Liver (tissue), 8 donors: ENCODE measurements at regions not wholly inside any gene's neighbourhood (a gene's known extent, or its start where the extent isn't known, plus 50 kb on each side); places are given as distances from the start of the nearest gene placed in this dataset.

Experiments used
- DNase-seq: peaks from one replicate; pipeline ENCODE4 v3.0.0-alpha.2; 2017; ENCODE audit warnings: low spot score
- H3K27ac ChIP-seq, 2 donors: one replicate each; pipeline ENCODE4 v1.7.0; 2013; ENCODE audit warnings: inconsistent platforms in 2 of 2, low read length in 2 of 2, control low read depth in 1 of 2, low read depth in 1 of 2, mild to moderate bottlenecking in 1 of 2
- H3K27me3 ChIP-seq, 4 donors: one replicate each; pipeline versions ENCODE4 v1.6.1 to v1.7.0; 2013; ENCODE audit warnings: low read length in 3 of 4, inconsistent platforms in 1 of 4, mild to moderate bottlenecking in 1 of 4, moderate library complexity in 1 of 4; ENCODE audit not compliant: control insufficient read depth in 4 of 4, insufficient read depth in 4 of 4
- H3K36me3 ChIP-seq, 4 donors: one replicate each; pipeline versions ENCODE4 v1.6.1 to v1.7.0; 2013; ENCODE audit warnings: low read length in 3 of 4, mild to moderate bottlenecking in 3 of 4, low read depth in 1 of 4, moderate library complexity in 1 of 4; ENCODE audit not compliant: control insufficient read depth in 4 of 4, insufficient read depth in 3 of 4
- H3K4me1 ChIP-seq, 4 donors: one replicate each; pipeline versions ENCODE4 v1.6.1 to v1.7.0; 2013; ENCODE audit warnings: low read length in 3 of 4, mild to moderate bottlenecking in 3 of 4, moderate library complexity in 1 of 4; ENCODE audit not compliant: control insufficient read depth in 4 of 4, insufficient read depth in 4 of 4
- H3K4me3 ChIP-seq, 3 donors: one replicate each; pipeline versions ENCODE4 v1.6.1 to v1.7.0; 2013; ENCODE audit warnings: low read length in 3 of 3, control low read depth in 1 of 3, low read depth in 1 of 3, mild to moderate bottlenecking in 1 of 3
- H3K9ac ChIP-seq, 2 donors: one replicate each; pipeline ENCODE4 v1.7.0; 2013; ENCODE audit warnings: low read length in 2 of 2, mild to moderate bottlenecking in 2 of 2, moderate library complexity in 2 of 2, control low read depth in 1 of 2, low read depth in 1 of 2
- H3K9me3 ChIP-seq, 4 donors: one replicate each; pipeline versions ENCODE4 v1.6.1 to v1.7.0; 2013; ENCODE audit warnings: low read length in 3 of 4; ENCODE audit not compliant: control insufficient read depth in 4 of 4
- ATF3 ChIP-seq: IDR thresholded peaks from 2 replicates; pipeline ENCODE4 v1.6.1; 2016; ENCODE audit warnings: antibody characterized with exemption
- CTCF ChIP-seq: fragments of 150-350 bp; IDR thresholded peaks from 2 replicates; pipeline ENCODE4 v1.5.1; 2017; ENCODE audit warnings: improper control_type of control experiment, low read depth, low read length; ENCODE audit not compliant: missing input control
- EGR1 ChIP-seq, 2 donors: IDR thresholded peaks; 2 replicates each; pipeline ENCODE4 v1.6.1; 2016 to 2018; ENCODE audit warnings: antibody characterized with exemption in 2 of 2, low read depth in 2 of 2
- FOXA1 ChIP-seq: IDR thresholded peaks from 2 replicates; pipeline ENCODE4 v1.6.1; 2016; ENCODE audit warnings: antibody characterized with exemption
- FOXA2 ChIP-seq: IDR thresholded peaks from 2 replicates; pipeline ENCODE4 v1.6.1; 2016; ENCODE audit warnings: antibody characterized with exemption
- GABPA ChIP-seq, 2 donors: IDR thresholded peaks in 1 of 2; conservative IDR thresholded peaks in 1 of 2; 2 replicates each; pipeline ENCODE4 v1.6.1; 2016; ENCODE audit warnings: antibody characterized with exemption in 2 of 2, mild to moderate bottlenecking in 1 of 2, moderate library complexity in 1 of 2
- HNF4A ChIP-seq, 2 donors: conservative IDR thresholded peaks; 2 replicates each; pipeline ENCODE4 v1.6.1; 2016; ENCODE audit warnings: antibody characterized with exemption in 2 of 2, mild to moderate bottlenecking in 2 of 2
- HNF4G ChIP-seq: IDR thresholded peaks from 2 replicates; pipeline ENCODE4 v1.6.1; 2016; ENCODE audit warnings: antibody characterized with exemption
- JUND ChIP-seq, 2 donors: IDR thresholded peaks; 2 replicates each; pipeline ENCODE4 v1.6.1; 2016; ENCODE audit warnings: antibody characterized with exemption in 2 of 2
- NR2F2 ChIP-seq: IDR thresholded peaks from 2 replicates; pipeline ENCODE4 v1.6.1; 2016; ENCODE audit warnings: antibody characterized with exemption
- RAD21 ChIP-seq, 2 donors: IDR thresholded peaks; 2 replicates each; pipeline ENCODE4 v1.6.1; 2016; ENCODE audit warnings: antibody characterized with exemption in 2 of 2, mild to moderate bottlenecking in 2 of 2
- RXRA ChIP-seq, 2 donors: IDR thresholded peaks; 2 replicates each; pipeline ENCODE4 v1.6.1; 2017 to 2018; ENCODE audit warnings: antibody characterized with exemption in 2 of 2, mild to moderate bottlenecking in 1 of 2
- SP1 ChIP-seq: IDR thresholded peaks from 2 replicates; pipeline ENCODE4 v1.6.1; 2018; ENCODE audit warnings: antibody characterized with exemption, mild to moderate bottlenecking
- TAF1 ChIP-seq: conservative IDR thresholded peaks from 2 replicates; pipeline ENCODE4 v1.6.1; 2016; ENCODE audit warnings: antibody characterized with exemption, mild to moderate bottlenecking
- ZBTB33 ChIP-seq: IDR thresholded peaks from 2 replicates; pipeline ENCODE4 v1.6.1; 2016; ENCODE audit warnings: antibody characterized with exemption
- WGBS: extraction: QIAGEN DNeasy Blood & Tissue Kit; methylation state at CpG from one replicate; pipeline ENCODE4 v1.1.7; 2013; 5-methylcytosine and 5-hydroxymethylcytosine counted together
- TF ChIP-seq, protein P1 (sequence below): IDR thresholded peaks from 2 replicates; pipeline ENCODE4 v1.6.1; 2016; ENCODE audit warnings: antibody characterized with exemption
- TF ChIP-seq, protein P2 (sequence below): IDR thresholded peaks from 2 replicates; pipeline ENCODE4 v1.6.1; 2016; ENCODE audit warnings: antibody characterized with exemption, mild to moderate bottlenecking
- donor health status: healthy.
- donor health status: healthy.
- donor health status: healthy.
- donor health status: healthy.
- donor health status: healthy.

- TF ChIP-seq, protein P1, sequence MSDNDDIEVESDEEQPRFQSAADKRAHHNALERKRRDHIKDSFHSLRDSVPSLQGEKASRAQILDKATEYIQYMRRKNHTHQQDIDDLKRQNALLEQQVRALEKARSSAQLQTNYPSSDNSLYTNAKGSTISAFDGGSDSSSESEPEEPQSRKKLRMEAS = no peak
- TF ChIP-seq SP1 = no peak
- TF ChIP-seq NR2F2 = no peak
- TF ChIP-seq FOXA2 = no peak
- no peak for TF ChIP-seq CTCF
- TF ChIP-seq RAD21 (IDR thresholded peaks at IDR 0.05) = no peak
- TF ChIP-seq, protein P2, sequence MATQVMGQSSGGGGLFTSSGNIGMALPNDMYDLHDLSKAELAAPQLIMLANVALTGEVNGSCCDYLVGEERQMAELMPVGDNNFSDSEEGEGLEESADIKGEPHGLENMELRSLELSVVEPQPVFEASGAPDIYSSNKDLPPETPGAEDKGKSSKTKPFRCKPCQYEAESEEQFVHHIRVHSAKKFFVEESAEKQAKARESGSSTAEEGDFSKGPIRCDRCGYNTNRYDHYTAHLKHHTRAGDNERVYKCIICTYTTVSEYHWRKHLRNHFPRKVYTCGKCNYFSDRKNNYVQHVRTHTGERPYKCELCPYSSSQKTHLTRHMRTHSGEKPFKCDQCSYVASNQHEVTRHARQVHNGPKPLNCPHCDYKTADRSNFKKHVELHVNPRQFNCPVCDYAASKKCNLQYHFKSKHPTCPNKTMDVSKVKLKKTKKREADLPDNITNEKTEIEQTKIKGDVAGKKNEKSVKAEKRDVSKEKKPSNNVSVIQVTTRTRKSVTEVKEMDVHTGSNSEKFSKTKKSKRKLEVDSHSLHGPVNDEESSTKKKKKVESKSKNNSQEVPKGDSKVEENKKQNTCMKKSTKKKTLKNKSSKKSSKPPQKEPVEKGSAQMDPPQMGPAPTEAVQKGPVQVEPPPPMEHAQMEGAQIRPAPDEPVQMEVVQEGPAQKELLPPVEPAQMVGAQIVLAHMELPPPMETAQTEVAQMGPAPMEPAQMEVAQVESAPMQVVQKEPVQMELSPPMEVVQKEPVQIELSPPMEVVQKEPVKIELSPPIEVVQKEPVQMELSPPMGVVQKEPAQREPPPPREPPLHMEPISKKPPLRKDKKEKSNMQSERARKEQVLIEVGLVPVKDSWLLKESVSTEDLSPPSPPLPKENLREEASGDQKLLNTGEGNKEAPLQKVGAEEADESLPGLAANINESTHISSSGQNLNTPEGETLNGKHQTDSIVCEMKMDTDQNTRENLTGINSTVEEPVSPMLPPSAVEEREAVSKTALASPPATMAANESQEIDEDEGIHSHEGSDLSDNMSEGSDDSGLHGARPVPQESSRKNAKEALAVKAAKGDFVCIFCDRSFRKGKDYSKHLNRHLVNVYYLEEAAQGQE = no peak
- TF ChIP-seq GABPA (IDR thresholded peaks at IDR 0.05 in 1 of 2, conservative IDR thresholded peaks at IDR 0.05 in 1 of 2) = no peak
- no peak for TF ChIP-seq ATF3
- TF ChIP-seq HNF4A (conservative IDR thresholded peaks at IDR 0.05) = no peak
- TF ChIP-seq HNF4G = no peak
- no peak for TF ChIP-seq JUND (IDR thresholded peaks at IDR 0.05)
- TF ChIP-seq ZBTB33 = no peak
- no peak for TF ChIP-seq TAF1
- no peak for TF ChIP-seq EGR1 (IDR thresholded peaks at IDR 0.05; ENCODE audit: low read depth in 2 of 2)
- TF ChIP-seq RXRA (IDR thresholded peaks at IDR 0.05) = no peak
- TF ChIP-seq FOXA1 = no peak
- H3K9me3 ChIP-seq = no peaks in the 10 kb centered on the region
Observed at GRCh38 chr5:136809382-136809781, 444.0 kb upstream of the TRPC7 start.

DNA sequence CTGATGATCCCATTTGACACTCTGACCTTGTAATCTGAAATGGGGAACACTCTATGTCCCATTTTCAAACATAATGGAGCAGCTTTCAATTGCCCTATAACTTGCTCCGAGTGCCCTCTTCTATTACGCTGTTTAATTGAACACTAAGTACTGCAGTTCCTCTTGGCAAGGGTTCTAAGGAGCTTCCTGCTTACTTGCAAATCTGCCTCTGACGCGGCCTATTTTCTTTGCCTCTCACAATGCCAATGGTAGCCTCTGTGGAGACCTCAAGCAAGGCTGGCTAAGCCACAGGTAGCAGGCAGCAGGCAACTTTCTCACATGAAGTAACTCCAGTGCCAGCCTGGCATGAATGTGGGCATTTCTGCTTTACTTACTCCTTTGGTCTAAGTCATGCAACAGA is 443.4 kb upstream of the TRPC7 start:
- H3K27ac ChIP-seq = no peak overlapping the region
- 72% methylated on average over 4 of the region's 4 CpGs for WGBS
- H3K4me1 ChIP-seq = no peaks in the 10 kb centered on the region
- no peak overlapping the region for H3K4me3 ChIP-seq
- no peak overlapping the region for H3K9ac ChIP-seq
- no peak for DNase-seq
- H3K27me3 ChIP-seq = no peaks in the 10 kb centered on the region
- H3K9me3 ChIP-seq = no peaks in the 10 kb centered on the region
- H3K36me3 ChIP-seq = no peaks in the 10 kb centered on the region
- TF ChIP-seq ATF3 (no peak), EGR1 (IDR thresholded peaks at IDR 0.05; ENCODE audit: low read depth in 2 of 2) (no peak), HNF4G (no peak), RXRA (IDR thresholded peaks at IDR 0.05) (no peak), TAF1 (no peak), NR2F2 (no peak), FOXA2 (no peak), ZBTB33 (no peak), SP1 (no peak), GABPA (IDR thresholded peaks at IDR 0.05 in 1 of 2, conservative IDR thresholded peaks at IDR 0.05 in 1 of 2) (no peak)
- TF ChIP-seq, protein P2 = no peak

More at GRCh38 chr5:136809382-136809781, 444.0 kb upstream of the TRPC7 start:
- Histone ChIP-seq H3K4me3 (no peak overlapping the region), H3K27ac (no peak overlapping the region), H3K27me3 (no peaks in the 10 kb centered on the region), H3K4me1 (no peaks in the 10 kb centered on the region), H3K36me3 (no peaks in the 10 kb centered on the region), H3K9ac (no peak overlapping the region)
- 47% methylated on average over 1 of the region's 1 CpG for WGBS
- DNase-seq = no peak
